ENCODE measurements at regions not wholly inside any gene's neighbourhood (a gene's known extent, or its start where the extent isn't known, plus 50 kb on each side); places are given as distances from the start of the nearest gene placed in this dataset.

DNA sequence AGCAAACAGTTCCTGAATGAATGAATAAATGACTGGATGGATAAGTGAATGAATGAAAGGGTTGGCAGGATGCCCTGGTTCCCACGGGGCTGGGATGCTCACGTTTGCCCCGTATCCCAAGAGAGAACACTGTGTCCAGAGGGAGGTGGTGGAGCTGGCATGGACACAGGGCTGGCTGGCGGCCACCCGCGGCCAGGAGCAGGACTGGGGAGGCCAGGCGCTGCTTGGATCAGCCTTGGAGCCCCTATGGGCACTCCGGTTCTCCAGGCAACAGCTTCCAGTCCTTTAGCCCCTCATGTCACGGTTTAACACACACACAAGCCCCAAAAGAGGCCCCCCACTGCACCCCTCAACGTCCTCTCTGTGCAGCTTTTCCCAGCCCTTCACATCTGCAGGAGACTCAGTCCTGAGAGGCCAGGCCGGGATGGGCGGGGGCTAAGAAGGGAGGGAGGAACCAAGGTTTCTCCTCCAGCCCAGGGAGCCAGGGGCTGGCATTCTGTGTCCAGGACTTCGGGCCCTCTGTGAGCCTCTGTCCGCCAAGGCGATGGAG, 86.0 kb upstream of the ALDH1L1 start:
- no peak for DNase-seq

DNA sequence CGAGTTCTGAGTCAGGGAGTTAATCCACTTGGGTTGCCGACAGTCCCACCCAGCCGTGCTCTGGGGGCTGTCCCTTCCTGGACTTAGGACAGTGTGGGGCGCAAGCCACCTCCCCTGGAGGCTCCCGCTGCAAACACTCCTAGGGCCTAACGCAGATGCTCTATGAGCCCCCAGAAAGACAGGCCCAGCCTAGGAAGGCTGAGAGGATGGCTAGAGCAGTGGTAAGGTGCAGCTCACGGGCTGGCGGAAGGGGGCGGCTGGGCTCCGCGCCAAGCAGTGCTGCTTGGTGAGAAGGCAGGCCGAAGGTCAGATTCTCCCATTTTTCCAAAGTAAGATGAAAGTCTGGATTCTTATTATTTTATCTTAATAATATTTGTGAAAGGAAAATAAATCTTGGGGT, 84.6 kb upstream of the ALDH1L1 start:
- no peak for DNase-seq

DNA sequence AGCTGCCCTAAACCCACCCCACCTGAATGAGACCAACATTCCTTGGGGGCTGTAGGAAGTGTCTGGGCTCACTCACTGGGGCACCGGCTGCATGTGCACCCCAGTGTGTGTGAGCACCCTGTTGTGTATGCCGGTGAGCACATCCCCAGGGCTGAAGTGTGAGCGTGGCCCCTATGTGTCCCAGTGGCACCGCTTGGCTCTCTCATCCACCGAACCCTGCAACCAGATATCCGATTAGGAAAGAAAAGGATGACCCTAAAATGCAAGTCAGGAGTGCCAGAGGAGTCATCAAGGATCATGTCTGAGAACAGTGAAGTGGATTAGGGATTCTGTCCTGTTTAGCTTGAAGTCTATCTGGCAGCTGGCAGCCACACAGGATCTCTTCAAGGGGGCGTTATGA, 84.0 kb upstream of the ALDH1L1 start:
- DNase-seq: no peak

DNA sequence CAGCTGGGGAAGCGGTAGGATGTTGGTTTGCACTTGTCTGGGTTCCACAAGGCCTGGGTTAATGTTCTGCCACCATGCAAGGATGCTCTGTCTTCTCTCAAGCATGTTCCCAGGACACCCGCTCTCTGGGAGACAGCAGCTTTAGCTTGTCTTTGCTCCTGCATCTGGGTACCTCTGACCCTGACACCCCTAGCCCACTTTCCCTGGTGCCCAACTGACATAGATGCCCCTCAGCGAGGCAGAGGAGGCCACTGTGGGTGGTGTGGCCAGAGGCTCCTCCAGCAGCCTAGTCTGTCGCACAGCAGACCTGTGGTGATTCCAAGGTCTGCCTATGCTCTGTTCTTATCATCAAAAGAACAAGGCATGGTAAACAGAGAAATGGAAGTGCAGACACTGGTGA, 83.6 kb upstream of the ALDH1L1 start:
- no peak for DNase-seq

DNA sequence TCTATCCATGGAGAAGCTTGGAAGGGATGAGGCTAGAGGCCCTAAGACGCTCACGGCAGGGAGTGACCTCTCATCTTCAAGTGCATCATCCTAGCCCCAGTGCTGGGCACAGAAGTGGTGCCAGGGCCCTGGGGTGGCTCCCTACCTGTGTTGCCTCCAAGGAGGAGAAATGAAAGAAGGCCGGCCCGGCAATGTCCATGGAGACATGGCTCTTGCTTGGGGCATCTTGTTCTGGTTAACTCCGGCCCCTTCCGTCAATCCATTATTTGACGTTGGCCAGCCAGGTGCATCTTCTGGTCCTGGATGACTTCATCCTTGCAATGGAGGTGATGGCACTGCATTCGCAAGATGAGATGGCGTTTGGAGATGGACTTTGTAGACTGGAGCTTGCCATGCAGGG, 83.2 kb upstream of the ALDH1L1 start:
- no peak for DNase-seq

DNA sequence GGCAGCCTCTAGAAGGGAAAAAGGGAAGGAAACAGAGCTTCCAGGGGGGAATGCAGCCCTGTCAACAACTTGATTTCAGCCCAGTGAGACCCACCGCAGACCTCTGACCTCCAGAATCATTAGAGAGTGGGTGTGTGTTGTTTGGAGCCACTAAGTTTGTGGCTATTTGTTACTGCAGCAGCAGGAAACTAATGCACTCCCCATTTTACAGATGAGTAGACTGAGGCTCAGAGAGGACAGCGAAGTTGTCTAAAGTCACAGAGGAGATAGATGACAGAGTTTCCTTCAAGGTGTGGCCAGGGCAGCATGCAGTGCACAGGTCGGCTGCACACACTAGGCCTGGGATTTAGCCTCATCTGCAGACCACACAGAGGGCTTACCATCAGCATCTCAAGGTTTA, 81.8 kb upstream of the ALDH1L1 start:
- no peak for DNase-seq

DNA sequence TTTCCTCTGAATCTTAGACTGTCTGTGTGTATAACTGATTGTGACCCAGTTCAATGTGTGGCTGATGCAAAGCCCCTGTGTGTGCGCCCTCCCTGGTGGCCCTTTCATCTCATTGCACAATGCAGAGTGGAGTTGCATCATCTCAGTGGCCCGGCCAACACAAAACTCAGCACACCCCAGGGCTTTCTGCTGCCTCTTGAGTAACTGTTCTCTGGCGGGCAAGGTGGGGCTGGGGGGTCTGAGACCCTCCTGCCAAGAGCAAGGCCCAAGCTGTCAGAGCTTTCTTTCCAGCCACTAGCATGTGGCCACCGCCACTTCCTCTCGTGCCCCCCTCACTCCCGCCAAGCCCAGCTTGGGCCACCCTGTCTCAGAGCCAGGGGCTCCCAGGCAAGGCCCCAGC, 80.7 kb upstream of the ALDH1L1 start:
- peak; percentile 90 for DNase-seq

DNA sequence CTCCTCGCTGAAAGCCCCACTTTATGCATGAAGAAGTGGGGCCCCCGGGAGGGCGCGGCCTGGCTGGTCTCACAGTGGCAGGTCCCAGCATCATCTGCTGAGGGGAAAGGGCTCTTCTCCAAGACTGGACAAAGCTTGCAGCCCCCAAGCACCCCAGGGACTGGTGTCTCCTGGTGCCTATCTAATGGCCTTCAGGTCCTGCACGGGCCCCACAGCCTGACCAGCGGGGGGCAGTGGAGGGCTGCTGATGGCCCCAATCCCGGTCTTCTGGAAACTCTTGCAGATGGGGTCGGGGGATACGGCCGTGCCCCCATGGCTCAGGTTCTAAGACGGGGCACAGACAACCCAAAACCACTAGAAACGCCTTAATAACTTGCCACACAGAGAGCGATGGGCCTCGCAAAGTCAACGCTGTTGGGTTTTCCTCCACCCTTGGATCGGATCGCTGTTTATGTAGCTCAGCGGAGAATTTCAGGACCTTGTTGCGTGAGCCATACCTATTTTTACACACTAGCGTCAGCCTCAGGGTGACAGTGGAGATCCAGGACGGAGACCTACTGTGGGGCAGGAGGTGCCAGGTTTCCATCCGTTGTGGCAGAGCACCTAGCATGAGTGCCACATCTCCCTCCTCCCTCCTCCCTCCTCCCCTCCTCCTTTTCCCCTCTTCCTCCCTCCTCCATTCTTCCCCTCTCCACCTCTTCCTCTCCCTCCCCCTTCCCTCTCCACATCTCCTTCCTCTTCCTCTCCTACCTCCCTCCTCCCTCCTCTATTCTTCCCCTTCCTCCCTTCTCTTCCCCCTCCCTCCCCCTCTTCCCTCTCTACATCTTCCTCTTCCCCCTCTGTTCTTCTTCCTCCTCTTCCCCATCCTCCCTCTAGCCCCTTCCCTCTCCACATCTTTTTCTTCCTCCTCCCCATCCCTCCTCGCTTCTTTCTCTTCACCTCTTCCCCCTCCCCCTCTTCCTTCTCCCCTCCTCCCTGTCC, 79.3 kb upstream of the ALDH1L1 start:
- peak; percentile 32 for DNase-seq

DNA sequence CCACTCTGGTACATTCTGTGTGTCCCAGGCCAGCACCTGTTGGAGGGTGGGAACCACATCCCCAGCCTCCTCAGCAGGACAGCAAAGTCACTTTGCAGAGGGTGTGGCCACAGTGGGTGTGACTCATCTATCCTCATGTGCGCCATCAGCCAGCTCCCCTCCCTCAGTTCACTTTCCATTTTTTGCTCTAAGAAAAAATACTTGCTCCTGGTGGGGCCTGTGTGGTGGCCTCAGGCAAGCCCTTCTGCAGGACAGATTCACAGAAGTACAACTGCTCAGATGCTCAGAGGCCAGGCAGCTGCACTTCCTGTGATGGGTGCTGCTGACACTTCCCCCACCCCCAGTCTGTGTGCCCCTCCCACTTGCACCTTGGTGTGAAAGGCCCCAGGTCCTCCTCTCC, 78.3 kb upstream of the ALDH1L1 start:
- DNase-seq: peak; percentile 70

DNA sequence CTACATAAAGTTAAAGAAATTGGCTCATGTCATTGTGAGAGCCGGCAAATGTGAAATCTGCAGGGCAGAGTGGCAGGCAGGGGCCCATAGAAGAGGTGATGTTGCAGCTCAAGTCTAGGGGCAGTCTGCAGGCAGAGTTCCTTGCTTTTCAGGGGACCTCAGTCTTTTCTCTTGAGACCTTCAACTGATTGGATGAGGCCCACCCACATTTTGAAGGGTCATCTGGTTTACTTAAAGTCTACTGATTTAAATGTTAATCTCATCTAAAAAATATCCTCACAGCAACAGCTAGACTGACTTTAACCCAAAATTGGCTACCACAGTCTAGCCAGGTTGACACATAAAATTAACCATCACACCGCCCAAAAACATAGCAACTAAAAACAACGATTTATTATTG, 77.6 kb upstream of the ALDH1L1 start:
- no peak for DNase-seq

DNA sequence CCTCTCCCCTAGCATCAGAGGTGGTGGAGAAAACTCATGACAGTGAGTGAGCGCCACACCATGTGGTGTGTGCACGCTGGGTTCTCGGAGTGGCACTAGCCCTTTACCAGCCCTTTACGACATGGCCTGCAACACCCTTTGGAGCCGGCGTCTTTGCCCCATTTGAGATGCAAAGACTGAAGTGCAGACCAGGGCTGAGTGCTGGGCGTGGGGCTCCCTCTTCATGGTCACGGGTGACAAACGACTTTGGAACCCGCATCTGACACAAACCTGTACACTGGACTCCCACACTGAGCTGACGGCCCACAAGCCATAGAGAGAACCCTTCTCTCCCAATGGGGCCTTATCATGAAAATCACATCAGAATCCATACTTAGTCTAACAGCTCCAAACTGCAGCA, 76.8 kb upstream of the ALDH1L1 start:
- no peak for DNase-seq

DNA sequence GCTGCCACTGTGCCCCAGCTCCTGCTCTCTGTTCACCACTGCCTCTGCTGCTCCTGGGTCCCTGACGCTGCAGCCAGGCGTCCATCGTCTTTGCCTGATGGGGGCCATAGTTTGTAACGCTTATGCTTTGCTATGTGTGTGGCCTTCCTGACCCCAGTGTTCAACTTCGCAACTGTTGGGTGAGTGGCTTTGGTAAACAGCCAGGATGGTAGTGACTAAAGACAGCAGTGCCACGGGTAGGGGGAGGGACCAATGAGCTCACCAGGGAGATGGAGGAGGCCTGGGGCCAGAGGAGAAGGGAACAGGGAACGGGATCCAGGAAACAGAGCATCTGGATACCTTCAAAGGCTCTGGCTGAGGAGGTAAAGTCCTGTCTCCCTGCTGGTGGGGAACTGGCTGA, 75.9 kb upstream of the ALDH1L1 start:
- no peak for DNase-seq

DNA sequence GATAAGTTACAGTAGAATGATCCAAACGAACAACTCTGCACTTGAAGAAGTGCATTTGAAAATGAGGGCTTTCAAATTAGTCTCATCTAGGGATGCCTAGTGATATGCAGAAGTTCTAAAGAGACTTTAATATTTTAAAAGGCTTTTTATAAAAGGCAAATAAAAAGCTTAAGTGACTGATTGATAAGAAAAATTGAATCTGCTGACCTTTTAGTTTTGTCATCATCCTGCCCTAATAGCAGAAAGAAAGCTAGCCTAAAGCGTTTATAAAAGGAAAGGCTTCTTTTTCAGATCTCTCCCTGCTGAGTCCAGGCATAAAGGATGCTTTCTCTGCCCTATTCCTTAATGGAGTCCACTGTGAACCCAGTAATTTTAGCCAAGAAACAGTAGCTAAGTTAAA, 72.7 kb upstream of the ALDH1L1 start:
- DNase-seq: no peak

DNA sequence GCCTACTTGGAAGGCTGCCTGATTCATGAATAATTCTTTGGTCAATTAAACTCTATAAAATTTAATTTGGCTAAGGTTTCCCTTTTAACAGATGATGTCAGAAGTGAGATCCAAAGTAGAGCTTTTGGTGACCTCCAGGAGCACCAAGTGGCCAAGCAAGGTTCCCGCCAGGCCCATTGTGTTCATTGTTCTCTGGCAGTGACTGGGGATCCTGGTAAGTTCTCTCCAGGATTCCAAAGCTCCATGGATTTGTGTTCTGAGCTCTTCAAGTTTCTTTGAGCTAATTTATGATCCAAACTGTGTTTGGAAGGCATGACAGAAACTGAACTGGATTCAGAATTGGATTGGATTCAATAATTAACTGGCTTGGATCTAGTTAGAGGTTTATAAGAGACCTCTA, 72.0 kb upstream of the ALDH1L1 start:
- DNase-seq: no peak

DNA sequence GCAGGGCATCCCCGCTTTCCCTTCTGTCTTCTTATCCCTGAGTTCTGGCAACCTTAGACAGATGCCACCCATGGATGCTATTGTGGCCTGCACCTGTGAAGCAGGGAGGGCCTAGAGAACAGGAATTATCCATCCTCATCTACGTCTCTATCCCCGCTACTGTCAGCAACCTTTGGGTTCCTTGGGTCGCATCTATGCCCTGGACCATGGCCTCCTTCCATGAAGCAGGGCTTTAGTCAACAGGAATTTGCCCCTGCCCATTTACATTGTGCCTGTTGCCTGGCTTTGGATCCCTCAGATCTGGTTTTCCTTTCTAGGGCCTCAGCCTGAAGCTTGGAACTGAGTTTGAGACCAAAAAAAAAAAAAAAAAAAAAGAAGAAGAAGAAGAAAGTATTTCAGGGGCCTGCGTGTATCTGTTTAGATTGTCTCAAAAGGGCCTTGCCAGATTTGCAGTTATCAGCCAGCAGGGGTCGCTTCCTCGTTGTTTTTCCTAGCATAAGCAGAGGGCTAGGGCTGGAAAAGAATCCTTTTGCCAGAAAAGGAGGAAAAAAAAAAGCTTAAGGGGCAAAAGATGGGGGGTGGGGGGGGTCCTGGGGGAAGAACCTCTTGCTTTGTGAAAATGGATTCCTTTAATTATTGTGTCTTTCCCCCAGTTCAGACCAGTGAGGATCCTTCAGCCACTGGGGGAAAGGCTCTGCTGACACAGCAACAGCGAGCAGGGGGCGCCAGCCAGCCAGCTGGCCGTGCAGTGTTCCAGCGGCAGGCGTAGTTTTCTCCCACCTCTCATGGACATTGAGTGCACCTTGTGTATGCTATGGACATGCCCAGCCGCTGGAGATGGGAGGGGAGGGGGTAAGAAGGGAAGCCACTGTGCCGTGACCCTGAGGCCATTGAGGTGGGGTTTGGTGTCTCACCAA, 65.7 kb upstream of the ALDH1L1 start:
- peak; percentile 52 for DNase-seq

Data from MV-4-11 (cell line).